Right kidney (tissue), 1 donor: ENCODE measurements at regions not wholly inside any gene's neighbourhood (a gene's known extent, or its start where the extent isn't known, plus 50 kb on each side); places are given as distances from the start of the nearest gene placed in this dataset.

ENCODE experiments used
- DNase-seq: peaks from one replicate; pipeline ENCODE4 v3.0.0-alpha.2; 2016

GRCh38 chr4:8796096-8796495 lies 75.5 kb downstream of the HMX1 start:
- DNase-seq, result no peak

GRCh38 chr4:8795140-8795539 lies 76.5 kb downstream of the HMX1 start:
- no peak for DNase-seq

- DNase-seq, result no peak
Observed at GRCh38 chr4:8794491-8794890, 77.1 kb downstream of the HMX1 start.

- no peak for DNase-seq
Observed at GRCh38 chr4:8793571-8794160, 78.0 kb downstream of the HMX1 start.

- DNase-seq, result no peak
Observed at GRCh38 chr4:8792491-8792890, 79.1 kb downstream of the HMX1 start.

GRCh38 chr4:8791609-8792008 lies 80.0 kb downstream of the HMX1 start:
- no peak for DNase-seq

- DNase-seq, result no peak
Observed at GRCh38 chr4:8790749-8791148, 80.9 kb downstream of the HMX1 start.

GRCh38 chr4:8788174-8788573 lies 83.5 kb downstream of the HMX1 start:
- no peak for DNase-seq

GRCh38 chr4:8786166-8786565 lies 85.5 kb downstream of the HMX1 start:
- DNase-seq, result no peak

- no peak for DNase-seq
Observed at GRCh38 chr4:8785656-8786142, 85.9 kb downstream of the HMX1 start.

- DNase-seq, result no peak
Observed at GRCh38 chr4:8783736-8784135, 87.9 kb downstream of the HMX1 start.

GRCh38 chr4:8782135-8782534 lies 89.5 kb downstream of the HMX1 start:
- no peak for DNase-seq

- no peak for DNase-seq
Observed at GRCh38 chr4:8781641-8782040, 90.0 kb downstream of the HMX1 start.

GRCh38 chr4:8780596-8781368 lies 90.9 kb downstream of the HMX1 start:
- DNase-seq, result no peak

GRCh38 chr4:8780086-8780485 lies 91.6 kb downstream of the HMX1 start:
- DNase-seq, result no peak

GRCh38 chr4:8779490-8779932 lies 92.1 kb downstream of the HMX1 start:
- DNase-seq, result peak; percentile 38

GRCh38 chr4:8778760-8779159 lies 92.9 kb downstream of the HMX1 start:
- no peak for DNase-seq

GRCh38 chr4:8778291-8778690 lies 93.3 kb downstream of the HMX1 start:
- DNase-seq, result no peak

- DNase-seq, result no peak
Observed at GRCh38 chr4:8777320-8778196, 94.1 kb downstream of the HMX1 start.

GRCh38 chr4:8776366-8776765 lies 95.3 kb downstream of the HMX1 start:
- no peak for DNase-seq

GRCh38 chr4:8775751-8776355 lies 95.8 kb downstream of the HMX1 start:
- no peak for DNase-seq

GRCh38 chr4:8775121-8775520 lies 96.5 kb downstream of the HMX1 start:
- DNase-seq, result no peak

- DNase-seq, result no peak
Observed at GRCh38 chr4:8774071-8774470, 97.6 kb downstream of the HMX1 start.
